Brain microvascular endothelial cell (primary cell): ENCODE measurements at regions not wholly inside any gene's neighbourhood (a gene's known extent, or its start where the extent isn't known, plus 50 kb on each side); places are given as distances from the start of the nearest gene placed in this dataset.

ENCODE experiments used
- DNase-seq: peaks from one replicate; pipeline ENCODE4 v3.0.0-alpha.2; 2020
- H3K27ac ChIP-seq: fragments of 250-450 bp; sonication (Bioruptor Pico); 2 replicates; pipeline ENCODE4 v1.5.1; 2020; ENCODE audit warnings: mild to moderate bottlenecking, moderate library complexity
- H3K27me3 ChIP-seq: fragments of 250-450 bp; sonication (Bioruptor Pico); replicated peaks from 2 replicates; pipeline ENCODE4 v1.5.1; 2020; ENCODE audit warnings: mild to moderate bottlenecking
- H3K36me3 ChIP-seq: fragments of 250-450 bp; sonication (Bioruptor Pico); replicated peaks from 2 replicates; pipeline ENCODE4 v1.5.1; 2020; ENCODE audit warnings: mild to moderate bottlenecking
- H3K4me3 ChIP-seq: 2 replicates; pipeline ENCODE4 v1.5.1; 2011; ENCODE audit warnings: low read depth, mild to moderate bottlenecking, control low read depth, low read length, moderate library complexity
- in situ Hi-C: cut with HindIII; loops from 2 replicates; pipeline ENCODE4 v1.10.0; 2017; ENCODE audit warnings: low sequenced_read_pairs, low pct_ligation_motif_present
- TF ChIP-seq, protein P1 (sequence below): IDR thresholded peaks from 2 replicates; pipeline ENCODE4 v1.5.1; 2011; ENCODE audit warnings: low read depth, mild to moderate bottlenecking, moderate library complexity, low read length, control low read depth, inconsistent platforms; ENCODE audit errors: missing control alignments

GRCh38 chr2:204234248-204234647 is 297.7 kb downstream of the ICOS start:
- Histone ChIP-seq H3K4me3 (no peak overlapping the region), H3K36me3 (no peaks in the 10 kb centered on the region), H3K27ac (no peak overlapping the region), H3K27me3 (no peaks in the 10 kb centered on the region)
- no peak for DNase-seq
- in situ Hi-C loops: no loop called here
- TF ChIP-seq, protein P1, sequence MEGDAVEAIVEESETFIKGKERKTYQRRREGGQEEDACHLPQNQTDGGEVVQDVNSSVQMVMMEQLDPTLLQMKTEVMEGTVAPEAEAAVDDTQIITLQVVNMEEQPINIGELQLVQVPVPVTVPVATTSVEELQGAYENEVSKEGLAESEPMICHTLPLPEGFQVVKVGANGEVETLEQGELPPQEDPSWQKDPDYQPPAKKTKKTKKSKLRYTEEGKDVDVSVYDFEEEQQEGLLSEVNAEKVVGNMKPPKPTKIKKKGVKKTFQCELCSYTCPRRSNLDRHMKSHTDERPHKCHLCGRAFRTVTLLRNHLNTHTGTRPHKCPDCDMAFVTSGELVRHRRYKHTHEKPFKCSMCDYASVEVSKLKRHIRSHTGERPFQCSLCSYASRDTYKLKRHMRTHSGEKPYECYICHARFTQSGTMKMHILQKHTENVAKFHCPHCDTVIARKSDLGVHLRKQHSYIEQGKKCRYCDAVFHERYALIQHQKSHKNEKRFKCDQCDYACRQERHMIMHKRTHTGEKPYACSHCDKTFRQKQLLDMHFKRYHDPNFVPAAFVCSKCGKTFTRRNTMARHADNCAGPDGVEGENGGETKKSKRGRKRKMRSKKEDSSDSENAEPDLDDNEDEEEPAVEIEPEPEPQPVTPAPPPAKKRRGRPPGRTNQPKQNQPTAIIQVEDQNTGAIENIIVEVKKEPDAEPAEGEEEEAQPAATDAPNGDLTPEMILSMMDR: no peak

DNA sequence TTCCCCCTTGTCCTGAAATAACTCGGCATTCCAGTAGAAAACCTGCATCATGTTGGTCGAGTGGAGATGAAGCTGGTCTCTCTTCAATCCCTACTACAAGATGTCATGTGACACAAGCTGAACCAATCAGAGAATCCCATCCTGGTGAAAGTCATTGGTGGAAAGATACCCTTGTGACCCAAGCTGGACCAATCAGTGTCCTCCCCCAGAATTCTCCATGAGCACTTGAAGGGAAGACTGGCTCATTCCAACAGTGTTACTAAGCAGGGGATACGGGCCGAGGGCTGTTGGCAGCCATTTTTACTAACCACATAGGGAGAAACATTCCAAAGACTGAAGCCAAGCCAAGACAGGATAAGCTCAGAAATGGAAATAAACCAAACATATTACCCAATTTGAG is 298.3 kb downstream of the ICOS start:
- no peak overlapping the region for H3K4me3 ChIP-seq
- DNase-seq: peak; percentile 11
- no peaks in the 10 kb centered on the region for H3K36me3 ChIP-seq
- H3K27me3 ChIP-seq: no peaks in the 10 kb centered on the region
- H3K27ac ChIP-seq: no peak overlapping the region
- TF ChIP-seq, protein P1: no peak
- in situ Hi-C loops: no loop called here

GRCh38 chr2:204237416-204237815 is 300.9 kb downstream of the ICOS start:
- Histone ChIP-seq H3K4me3 (no peak overlapping the region), H3K27me3 (no peaks in the 10 kb centered on the region), H3K36me3 (no peaks in the 10 kb centered on the region), H3K27ac (no peak overlapping the region)
- DNase-seq: no peak
- in situ Hi-C loops: no loop called here
- TF ChIP-seq, protein P1: no peak

DNA sequence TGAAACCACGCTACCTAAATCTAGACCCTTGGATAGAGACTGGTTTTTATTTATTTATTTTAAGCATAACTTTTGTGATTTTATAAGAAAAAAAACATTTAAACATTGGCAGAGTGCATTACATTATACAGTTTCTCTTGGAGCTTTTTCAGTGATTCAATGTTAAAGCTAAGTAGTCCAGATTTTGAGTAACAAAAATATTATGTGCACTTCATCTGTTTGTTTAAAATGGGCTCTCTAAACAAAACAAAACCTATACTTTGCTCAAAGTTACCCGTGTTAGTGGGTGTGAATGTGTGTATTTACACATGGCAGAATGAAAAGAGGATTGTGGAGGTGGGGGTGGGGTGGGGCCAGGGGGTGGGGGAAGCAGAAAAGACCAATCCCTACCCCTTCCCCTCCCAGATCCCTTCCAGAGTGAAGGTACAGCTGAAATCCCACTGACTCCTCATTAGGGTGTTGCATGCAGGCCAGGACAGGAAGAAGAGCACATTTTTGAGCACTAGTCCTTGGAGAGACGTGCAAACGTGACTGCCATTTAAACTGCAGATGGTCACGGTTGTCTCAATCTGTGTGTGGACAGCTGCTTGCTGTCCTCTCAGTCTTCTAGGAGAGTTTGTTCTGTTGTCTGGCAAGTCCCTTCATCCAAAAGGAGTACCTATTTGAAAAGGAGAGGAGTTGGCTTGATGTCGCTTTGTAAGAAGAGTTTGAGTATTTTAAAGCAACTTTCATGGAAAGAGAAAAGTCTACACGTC is 303.0 kb downstream of the ICOS start:
- TF ChIP-seq, protein P1: no peak

GRCh38 chr2:204240961-204241360 is 304.3 kb upstream of the PARD3B start:
- in situ Hi-C loops: no loop called here
- Histone ChIP-seq H3K36me3 (no peaks in the 10 kb centered on the region), H3K4me3 (no peak overlapping the region), H3K27ac (no peak overlapping the region), H3K27me3 (no peaks in the 10 kb centered on the region)
- TF ChIP-seq, protein P1: no peak
- DNase-seq: no peak

More for the DNA sequence above, 303.0 kb downstream of the ICOS start:
- DNase-seq: no peak
- no peaks in the 10 kb centered on the region for H3K27me3 ChIP-seq
- no peaks in the 10 kb centered on the region for H3K36me3 ChIP-seq
- in situ Hi-C loops: no loop called here
- H3K4me3 ChIP-seq: no peak overlapping the region
- H3K27ac ChIP-seq: no peak overlapping the region

GRCh38 chr2:204249437-204249836 is 295.8 kb upstream of the PARD3B start:
- H3K27ac ChIP-seq: no peak overlapping the region
- in situ Hi-C loops: no loop called here
- no peaks in the 10 kb centered on the region for H3K27me3 ChIP-seq
- DNase-seq: no peak
- TF ChIP-seq, protein P1: no peak
- no peak overlapping the region for H3K4me3 ChIP-seq
- no peaks in the 10 kb centered on the region for H3K36me3 ChIP-seq
